Colonic mucosa (tissue), 4 donors: ENCODE measurements at regions not wholly inside any gene's neighbourhood (a gene's known extent, or its start where the extent isn't known, plus 50 kb on each side); places are given as distances from the start of the nearest gene placed in this dataset.

ENCODE experiments used
- DNase-seq: peaks from one replicate; pipeline ENCODE4 v3.0.0-alpha.2; 2020
- H3K27ac ChIP-seq: fragments of 200-600 bp; one replicate; pipeline ENCODE4 v1.8.0; 2021
- H3K27me3 ChIP-seq: fragments of 200-600 bp; one replicate; pipeline ENCODE4 v1.8.0; 2021
- H3K36me3 ChIP-seq: fragments of 200-600 bp; one replicate; pipeline ENCODE4 v1.8.0; 2021
- H3K4me1 ChIP-seq: fragments of 200-600 bp; one replicate; pipeline ENCODE4 v1.8.0; 2021; ENCODE audit warnings: mild to moderate bottlenecking
- H3K4me3 ChIP-seq: fragments of 200-600 bp; one replicate; pipeline ENCODE4 v1.8.0; 2021
- H3K9ac ChIP-seq, 2 donors: one replicate each; pipeline ENCODE4 v1.7.0; 2013; ENCODE audit warnings: control low read depth in 2 of 2, low read depth in 2 of 2, low read length in 2 of 2
- H3K9me3 ChIP-seq: fragments of 200-600 bp; one replicate; pipeline ENCODE4 v1.8.0; 2021
- intact Hi-C: fragments of 100-400 bp; cut with DNase I; formaldehyde crosslinking; loops from one replicate; pipeline ENCODE4 v1.14.1; 2022
- TF ChIP-seq, protein P1 (sequence below): fragments of 200-600 bp; IDR thresholded peaks from one replicate; pipeline ENCODE4 v1.8.0; 2022; ENCODE audit warnings: antibody characterized with exemption, mild to moderate bottlenecking
- donor health status: healthy.
- donor health status: DM: no; HTN: no; CAD: no.
- donor health status: DM: no; HTN: no; CAD: no.

DNA sequence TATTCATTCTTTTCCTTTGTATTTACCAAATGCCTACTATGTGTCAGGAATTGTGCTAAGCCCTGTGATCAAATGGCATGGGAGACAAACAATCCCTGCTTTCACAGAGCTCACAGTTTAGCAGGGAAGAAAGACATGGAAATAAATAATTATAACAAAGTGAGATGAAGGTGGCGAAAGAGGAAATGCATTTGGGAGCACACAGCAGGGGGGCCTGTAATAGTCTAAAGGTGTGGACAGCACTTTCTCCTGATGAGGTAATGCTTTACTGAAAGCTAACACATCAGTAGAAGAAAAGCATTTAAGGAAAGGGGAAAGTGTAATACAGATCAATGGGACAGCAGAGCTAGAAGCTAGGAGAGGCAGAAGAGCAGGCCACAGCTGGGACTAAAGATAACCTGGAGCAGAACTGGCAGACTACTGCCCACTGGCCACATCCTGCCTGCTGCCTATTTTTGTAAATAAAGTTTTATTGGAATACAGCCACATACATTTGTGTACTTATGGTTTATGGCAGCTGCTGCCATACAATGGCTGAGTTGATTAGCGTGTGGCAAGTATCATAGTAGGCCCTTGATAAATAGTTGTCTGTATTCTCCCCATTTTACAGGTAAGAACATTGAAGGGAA is 67.1 kb upstream of the TAPT1 start:
- TF ChIP-seq, protein P1, sequence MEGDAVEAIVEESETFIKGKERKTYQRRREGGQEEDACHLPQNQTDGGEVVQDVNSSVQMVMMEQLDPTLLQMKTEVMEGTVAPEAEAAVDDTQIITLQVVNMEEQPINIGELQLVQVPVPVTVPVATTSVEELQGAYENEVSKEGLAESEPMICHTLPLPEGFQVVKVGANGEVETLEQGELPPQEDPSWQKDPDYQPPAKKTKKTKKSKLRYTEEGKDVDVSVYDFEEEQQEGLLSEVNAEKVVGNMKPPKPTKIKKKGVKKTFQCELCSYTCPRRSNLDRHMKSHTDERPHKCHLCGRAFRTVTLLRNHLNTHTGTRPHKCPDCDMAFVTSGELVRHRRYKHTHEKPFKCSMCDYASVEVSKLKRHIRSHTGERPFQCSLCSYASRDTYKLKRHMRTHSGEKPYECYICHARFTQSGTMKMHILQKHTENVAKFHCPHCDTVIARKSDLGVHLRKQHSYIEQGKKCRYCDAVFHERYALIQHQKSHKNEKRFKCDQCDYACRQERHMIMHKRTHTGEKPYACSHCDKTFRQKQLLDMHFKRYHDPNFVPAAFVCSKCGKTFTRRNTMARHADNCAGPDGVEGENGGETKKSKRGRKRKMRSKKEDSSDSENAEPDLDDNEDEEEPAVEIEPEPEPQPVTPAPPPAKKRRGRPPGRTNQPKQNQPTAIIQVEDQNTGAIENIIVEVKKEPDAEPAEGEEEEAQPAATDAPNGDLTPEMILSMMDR, result no peak
- Histone ChIP-seq H3K4me1 (no peaks in the 10 kb centered on the region), H3K27me3 (no peaks in the 10 kb centered on the region), H3K9ac (no peak overlapping the region), H3K4me3 (no peak overlapping the region), H3K36me3 (no peaks in the 10 kb centered on the region), H3K27ac (no peak overlapping the region), H3K9me3 (no peaks in the 10 kb centered on the region)
- no peak for DNase-seq
- intact Hi-C loops, result loop anchor here (5.0 to 10.0 kb wide), 2 partner anchors 1029 to 1151 kb away; no protein-coding TSS in a partner anchor

DNA sequence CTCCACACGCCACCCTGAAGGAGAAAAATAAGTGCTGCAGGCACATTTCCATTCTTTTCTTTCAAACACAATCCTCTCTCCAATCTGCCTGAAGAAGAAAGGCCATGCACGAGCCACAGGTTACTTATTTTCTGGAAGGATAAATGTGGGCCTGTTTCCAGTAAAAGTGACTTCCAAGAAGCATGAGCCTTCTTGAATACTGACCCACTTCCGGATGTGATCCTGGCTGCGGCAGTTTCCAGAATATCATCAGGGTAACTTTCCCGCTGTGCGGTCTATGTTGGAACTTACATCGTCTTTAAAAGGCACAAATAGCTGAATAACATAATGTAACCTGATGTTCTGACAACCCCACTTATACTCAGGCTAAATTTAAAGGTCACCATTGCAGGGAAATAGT is 66.3 kb upstream of the TAPT1 start:
- H3K4me3 ChIP-seq, result no peak overlapping the region
- H3K36me3 ChIP-seq, result no peaks in the 10 kb centered on the region
- H3K27ac ChIP-seq, result no peak overlapping the region
- TF ChIP-seq, protein P1, result no peak
- no peaks in the 10 kb centered on the region for H3K4me1 ChIP-seq
- H3K9me3 ChIP-seq, result no peaks in the 10 kb centered on the region
- intact Hi-C loops, result loop anchor here (5.0 to 10.0 kb wide), 2 partner anchors 1030 to 1152 kb away; no protein-coding TSS in a partner anchor
- H3K9ac ChIP-seq, result no peak overlapping the region
- H3K27me3 ChIP-seq, result no peaks in the 10 kb centered on the region
- no peak for DNase-seq

DNA sequence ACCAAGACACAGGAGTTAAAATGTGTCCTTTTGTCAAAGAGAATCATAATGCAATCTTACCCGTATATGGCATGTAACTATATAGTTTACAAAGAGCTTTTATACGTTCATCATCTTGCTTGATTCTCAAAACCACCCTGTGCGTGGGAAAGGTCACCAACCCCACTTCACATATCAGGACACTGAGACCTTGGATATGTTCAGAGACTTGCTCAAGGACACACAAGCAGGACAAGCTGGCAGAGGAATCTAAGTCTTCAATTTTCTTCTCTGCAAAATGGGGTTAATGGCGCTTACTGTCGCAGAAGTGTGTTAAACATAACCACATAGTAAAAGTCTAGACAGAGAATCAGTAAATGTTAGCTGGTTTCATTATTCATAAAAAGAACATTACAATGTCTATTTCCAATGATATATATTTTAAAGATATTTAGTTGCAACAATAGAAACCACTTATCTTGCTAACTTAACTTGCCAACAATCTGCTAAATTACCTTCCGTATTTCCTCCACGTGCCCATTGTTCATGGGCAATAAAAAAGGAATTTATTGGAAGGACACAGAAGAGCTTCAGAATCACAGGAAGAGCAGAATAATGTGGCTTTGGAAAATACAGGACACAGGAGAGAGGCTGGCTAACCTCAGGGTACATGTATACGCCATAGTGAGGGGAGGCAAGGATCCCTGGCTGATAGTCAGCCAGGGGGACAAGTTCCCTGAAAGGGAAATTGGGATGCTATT is 64.6 kb upstream of the TAPT1 start:
- Histone ChIP-seq H3K9ac (no peak overlapping the region), H3K4me3 (no peak overlapping the region), H3K27ac (no peak overlapping the region), H3K36me3 (no peaks in the 10 kb centered on the region), H3K27me3 (no peaks in the 10 kb centered on the region), H3K4me1 (no peaks in the 10 kb centered on the region), H3K9me3 (no peaks in the 10 kb centered on the region)
- intact Hi-C loops, result loop anchor here (5.0 to 10.0 kb wide), 2 partner anchors 1031 to 1154 kb away; no protein-coding TSS in a partner anchor
- DNase-seq, result no peak
- TF ChIP-seq, protein P1, result no peak

DNA sequence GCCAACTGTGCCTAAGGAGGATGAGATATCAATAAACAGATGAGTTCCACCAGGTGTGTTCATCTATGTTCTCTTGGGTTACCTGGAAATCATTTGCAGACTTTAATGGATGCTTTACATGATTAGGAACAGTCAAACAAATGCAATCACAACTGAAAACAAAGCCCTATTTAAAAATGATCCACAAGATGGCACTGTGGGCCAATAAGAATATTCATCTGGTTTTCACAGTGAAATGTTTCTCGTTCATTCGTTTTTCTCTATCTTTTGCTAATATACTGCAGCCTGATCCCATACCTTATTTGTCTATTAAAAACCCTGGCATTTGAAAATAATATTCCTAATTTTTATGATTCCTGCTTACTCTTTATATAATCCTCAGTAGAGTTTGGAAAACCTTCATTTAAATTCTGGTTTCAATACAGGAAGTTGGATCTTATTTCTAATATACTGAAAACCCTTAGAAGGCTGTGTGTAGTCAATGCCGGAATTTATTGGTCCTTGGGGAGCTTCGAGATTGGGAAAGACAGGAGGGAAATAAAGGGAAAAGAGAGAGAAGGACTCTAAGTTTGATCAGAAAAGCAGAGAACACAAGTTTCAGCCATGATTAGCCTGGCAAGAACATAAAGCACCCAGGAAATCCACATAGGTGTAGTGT is 63.8 kb upstream of the TAPT1 start:
- H3K36me3 ChIP-seq, result no peaks in the 10 kb centered on the region
- H3K27me3 ChIP-seq, result no peaks in the 10 kb centered on the region
- no peaks in the 10 kb centered on the region for H3K4me1 ChIP-seq
- TF ChIP-seq, protein P1, result peak; percentile 41
- intact Hi-C loops, result loop anchor here (2.0 to 10.0 kb wide), 4 partner anchors 153 to 1182 kb away; no protein-coding TSS in a partner anchor
- H3K27ac ChIP-seq, result no peak overlapping the region
- H3K4me3 ChIP-seq, result no peak overlapping the region
- H3K9ac ChIP-seq, result no peak overlapping the region
- H3K9me3 ChIP-seq, result no peaks in the 10 kb centered on the region
- DNase-seq, result no peak

DNA sequence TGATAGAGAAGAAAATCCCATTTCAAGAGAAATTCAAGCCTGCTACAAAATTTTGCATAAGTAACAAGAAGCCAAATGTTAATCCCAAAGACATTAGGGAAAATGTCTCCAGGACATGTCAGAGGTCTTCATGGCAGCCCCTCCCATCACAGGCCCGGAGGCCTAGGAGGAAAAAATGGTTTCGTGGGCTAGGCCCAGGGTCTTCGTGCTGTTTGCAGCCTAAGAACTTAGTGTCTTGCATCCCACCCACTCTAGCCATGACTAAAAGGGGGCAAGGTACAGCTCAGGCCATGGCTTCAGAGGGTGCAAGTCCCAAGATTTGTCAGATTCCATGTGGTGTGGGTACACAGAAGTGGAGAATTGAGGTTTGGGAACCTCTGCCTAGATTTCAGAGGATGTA is 57.8 kb upstream of the TAPT1 start:
- Histone ChIP-seq H3K4me3 (no peak overlapping the region), H3K9ac (no peak overlapping the region), H3K27me3 (no peaks in the 10 kb centered on the region), H3K4me1 (no peaks in the 10 kb centered on the region), H3K27ac (no peak overlapping the region), H3K9me3 (no peaks in the 10 kb centered on the region), H3K36me3 (no peaks in the 10 kb centered on the region)
- no peak for DNase-seq
- intact Hi-C loops, result no loop called here
- TF ChIP-seq, protein P1, result no peak
